GM19023 (cell line): ENCODE measurements at regions not wholly inside any gene's neighbourhood (a gene's known extent, or its start where the extent isn't known, plus 50 kb on each side); places are given as distances from the start of the nearest gene placed in this dataset.

Experiments used
- ATAC-seq: cut with Tn5 transposase; IDR thresholded peaks from one replicate; pipeline ENCODE4 v1.9.1; 2021; ENCODE audit warnings: mild to moderate bottlenecking, moderate library complexity; ENCODE audit not compliant: unreplicated experiment

DNA sequence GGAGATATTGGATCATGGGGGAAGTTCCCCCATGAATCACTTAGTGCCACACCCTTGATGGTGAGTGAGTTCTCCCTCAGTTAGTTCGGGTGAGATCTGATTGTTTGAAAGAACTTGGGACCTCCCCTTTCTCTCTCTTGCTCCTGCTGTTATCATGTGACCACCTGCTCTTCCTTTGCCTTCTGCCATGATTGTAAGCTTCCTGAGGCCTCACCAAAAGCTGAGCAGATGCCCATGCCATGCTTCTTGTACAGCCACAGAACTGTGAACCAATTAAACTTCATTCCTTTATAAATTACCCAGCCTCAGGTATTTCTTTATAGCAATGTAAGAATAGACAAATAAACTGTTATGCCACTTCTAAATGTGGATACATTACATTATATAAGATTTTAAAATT is 686.7 kb upstream of the MARCKS start:
- ATAC-seq, result no peak

DNA sequence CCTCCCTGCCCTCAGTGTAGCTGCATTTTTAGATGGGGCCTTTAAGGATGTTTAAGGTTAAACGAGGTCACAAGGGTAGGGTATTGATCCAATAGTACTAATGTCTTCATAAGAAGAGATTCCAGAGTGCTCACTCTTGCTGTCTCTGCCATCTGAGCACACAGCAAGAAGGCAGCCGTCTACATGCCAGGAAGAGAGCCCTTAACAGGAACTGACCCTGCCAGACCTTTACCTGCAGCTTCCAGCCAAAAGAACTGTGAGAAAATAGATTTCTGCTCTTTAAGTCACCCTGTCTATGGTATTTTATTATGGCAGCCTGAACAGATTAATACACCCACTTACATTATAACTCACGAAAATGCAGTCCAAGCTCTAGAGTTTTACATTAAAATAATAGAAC is 685.3 kb upstream of the MARCKS start:
- no peak for ATAC-seq

DNA sequence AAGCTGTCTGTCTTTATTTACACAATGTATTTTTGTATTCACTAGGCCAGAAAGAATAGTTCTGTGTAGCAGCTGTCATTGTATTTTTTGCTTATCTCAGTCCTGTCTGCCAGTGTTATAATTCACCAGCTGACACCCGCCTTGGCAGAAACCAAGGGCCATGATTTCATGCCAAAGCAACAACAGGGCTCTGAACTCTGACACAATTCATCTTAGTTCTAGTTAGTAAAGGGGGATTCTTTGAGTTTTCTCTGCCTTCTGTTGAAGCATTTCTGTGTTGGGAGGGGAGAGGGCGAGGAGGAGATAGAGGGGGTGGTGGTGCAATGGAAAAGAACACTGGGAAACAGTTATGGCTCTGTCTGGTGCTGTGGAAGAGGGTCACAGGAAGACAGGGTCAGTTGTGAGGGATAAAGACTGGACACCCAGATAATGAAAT is 684.6 kb upstream of the MARCKS start:
- no peak for ATAC-seq

DNA sequence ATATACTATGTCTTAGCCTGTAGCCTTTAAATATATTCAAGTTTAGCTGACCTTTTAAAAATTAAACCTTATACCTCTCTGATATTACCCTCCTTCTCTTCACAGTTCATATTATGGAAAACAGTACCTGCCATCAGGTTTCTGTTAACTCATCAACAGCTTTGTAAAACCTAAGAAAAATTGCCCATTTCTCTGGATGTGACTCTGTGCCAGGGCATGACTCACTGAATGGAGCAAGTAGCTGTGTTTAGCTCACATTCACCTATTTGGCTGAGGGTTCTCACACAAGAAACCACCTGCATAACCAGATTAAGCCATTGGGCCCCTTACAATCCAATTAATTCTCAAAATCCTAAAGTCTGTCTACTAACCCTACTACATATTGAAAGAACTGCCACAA is 678.8 kb upstream of the MARCKS start:
- ATAC-seq, result no peak

DNA sequence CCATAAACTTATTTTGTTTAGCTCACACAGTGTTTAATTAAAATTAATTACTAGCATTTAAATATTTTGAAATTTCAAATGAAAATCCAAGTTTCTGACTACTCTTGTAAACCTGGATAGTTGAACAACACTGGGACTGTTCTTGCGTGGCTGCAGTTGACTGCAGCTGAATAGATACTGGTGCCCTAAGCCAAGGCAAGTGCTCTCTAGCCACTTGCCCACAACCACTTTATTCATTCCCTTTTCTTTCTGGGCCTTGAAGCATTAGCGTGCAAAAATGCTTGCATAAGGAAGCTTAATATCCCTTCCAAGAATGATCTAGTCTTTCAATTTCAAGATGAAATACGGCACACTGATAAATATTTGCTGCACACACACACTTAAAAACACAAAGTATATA is 676.0 kb upstream of the MARCKS start:
- no peak for ATAC-seq

GRCh38 chr6:113182370-113183141 is 674.6 kb upstream of the MARCKS start:
- ATAC-seq, result no peak

GRCh38 chr6:113184291-113184690 is 672.9 kb upstream of the MARCKS start:
- no peak for ATAC-seq

DNA sequence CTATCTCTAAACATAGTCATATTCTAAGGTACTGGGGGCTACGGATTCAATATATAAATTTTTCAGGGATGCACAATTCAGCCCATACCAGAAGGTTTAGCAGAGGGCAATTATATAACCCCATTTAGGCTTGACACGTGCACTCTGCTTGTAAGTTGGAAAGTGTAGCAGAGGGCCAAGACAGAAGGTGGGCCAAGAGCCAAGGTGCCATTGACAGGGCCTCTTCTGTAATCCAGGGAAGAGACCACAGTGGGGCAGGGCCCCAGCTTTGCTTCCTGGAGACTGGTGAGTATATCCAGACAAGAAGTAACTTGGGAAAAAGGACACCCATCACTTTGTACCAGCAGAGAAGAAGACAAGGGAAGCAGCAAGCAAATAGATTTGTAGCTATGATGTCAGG is 672.4 kb upstream of the MARCKS start:
- no peak for ATAC-seq

DNA sequence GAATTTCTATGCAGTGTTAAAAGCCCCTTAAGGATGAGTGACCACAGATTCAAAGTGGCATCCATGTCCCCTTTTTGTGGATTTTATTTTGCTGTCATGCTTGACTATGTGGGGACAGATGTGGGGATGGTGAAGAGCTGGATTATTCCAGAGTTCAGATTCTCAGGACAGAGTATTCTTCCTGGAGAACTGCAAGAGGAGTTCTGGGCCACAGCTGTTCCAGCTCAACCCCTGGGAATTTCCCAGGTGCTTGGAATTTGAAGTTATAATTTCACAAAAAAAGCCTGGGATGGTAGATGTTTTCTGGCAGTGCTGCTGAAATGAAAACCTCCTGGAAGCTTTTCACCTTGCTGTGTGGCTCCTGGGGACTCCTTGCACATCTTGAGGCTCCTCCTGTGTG is 671.8 kb upstream of the MARCKS start:
- ATAC-seq, result no peak

- no peak for ATAC-seq
Measured at GRCh38 chr6:113187661-113188060, 669.5 kb upstream of the MARCKS start.

DNA sequence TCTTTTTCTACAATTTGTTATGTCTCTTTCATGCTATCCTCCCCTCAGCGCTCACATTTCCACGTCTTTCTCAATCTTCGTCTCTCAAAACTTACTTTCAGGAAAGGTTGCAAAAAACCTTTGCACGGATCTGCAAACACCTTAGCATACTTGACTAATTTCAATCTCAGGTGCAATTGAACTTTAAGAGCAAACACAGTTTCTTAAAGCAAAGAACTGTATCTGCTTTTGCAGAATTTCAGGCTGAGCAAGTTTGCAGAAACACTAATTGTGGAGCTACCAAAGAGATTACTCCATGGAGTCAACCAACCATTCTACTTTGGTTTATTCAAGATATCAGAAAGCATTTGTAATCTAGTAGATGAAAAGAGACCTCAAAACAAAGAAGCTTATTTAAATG is 668.2 kb upstream of the MARCKS start:
- no peak for ATAC-seq

DNA sequence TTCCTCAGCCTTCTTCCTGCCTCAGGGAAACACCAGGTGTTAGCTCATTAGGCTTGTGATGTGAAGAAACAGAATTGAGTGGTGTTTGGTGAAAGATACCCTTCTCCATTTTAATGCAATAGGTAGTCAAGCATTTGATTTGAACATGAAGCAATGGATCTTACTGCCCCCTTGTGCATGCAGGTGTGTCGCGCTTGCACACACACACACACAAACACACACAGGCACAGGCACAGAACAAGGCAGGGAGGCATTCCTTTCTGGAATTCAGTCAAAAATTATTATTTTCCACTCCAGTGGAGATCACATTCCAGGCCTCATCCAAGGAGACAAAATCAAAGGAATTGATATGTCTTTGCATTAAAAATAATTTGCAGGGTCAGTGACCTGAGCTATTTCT is 667.0 kb upstream of the MARCKS start:
- ATAC-seq, result no peak

DNA sequence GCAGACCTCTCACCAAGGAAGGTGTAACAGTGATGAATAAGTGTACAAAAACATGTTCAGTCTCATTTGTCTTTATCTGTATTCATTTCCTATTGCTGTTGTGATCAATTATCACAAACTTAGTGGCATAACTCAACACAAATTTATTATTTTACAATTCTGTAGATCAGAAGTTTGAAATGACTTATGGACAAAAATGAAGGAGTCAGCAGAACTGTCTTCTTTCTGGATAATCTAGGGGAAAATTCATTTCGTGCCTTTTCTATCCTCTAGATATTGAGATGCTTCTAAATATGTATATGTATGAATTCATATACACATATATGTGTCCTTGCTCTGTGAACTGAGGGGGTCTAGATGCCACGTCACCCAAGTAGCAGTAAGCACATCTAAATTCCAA is 663.1 kb upstream of the MARCKS start:
- ATAC-seq, result no peak

DNA sequence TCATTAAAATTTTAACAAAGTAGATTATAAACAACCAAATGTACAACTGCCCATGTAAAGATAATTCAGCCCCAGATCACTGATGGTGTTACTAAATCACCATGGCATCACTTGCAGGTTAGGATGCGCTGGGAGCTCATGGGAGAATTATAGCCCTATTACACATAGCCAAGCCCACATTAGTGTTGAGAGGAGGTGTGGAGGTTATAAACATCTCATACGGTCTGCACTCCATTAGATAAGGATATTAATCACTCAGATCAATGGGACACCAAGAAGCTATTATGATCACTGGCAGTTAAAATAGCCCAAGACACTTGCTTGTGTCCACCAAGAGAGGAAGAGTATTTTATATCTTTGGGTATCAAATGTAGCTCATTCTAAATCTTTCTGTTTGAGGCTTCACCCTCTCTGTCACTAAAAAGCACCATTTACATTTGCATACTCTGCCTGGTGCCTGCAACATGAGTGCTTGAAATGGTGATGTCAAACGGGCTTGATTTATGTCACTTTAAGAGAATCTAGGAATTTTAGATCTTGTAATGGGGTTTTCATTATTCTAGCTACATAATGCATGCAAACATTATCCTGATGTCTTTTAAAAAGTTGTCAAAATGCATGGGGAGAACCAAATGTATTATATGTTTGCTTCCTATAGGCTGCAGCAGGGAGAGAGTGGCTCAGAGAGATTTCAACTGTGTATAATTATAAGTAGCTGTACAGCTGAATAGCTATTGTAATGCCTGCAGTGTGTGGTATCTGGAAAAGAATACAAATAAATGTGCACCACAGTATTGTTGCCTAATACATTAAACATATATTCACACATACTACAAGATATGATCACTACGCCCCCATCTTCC is 654.1 kb upstream of the MARCKS start:
- no peak for ATAC-seq

GRCh38 chr6:113203715-113204110 is 653.4 kb upstream of the MARCKS start:
- ATAC-seq, result no peak

GRCh38 chr6:113205553-113205952 is 651.6 kb upstream of the MARCKS start:
- ATAC-seq, result no peak

DNA sequence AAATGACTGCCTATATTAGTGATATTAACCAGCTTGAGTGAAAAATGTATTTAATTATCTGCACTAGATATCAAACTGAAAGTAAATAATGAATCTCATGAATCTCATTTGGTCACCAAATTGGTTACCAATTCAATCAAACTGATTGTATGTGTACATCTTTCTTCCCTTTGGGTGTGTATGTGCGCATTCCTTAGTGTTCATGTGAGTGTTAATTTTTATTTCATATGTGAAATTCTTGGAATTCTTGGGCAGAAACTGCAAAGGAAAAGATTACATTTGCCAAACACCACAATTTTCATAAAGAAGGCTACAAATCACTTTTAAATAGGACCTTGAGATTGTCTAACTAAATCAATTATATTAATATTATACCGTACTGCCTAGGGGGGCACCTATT is 648.4 kb upstream of the MARCKS start:
- no peak for ATAC-seq

GRCh38 chr6:113209315-113209714 is 647.8 kb upstream of the MARCKS start:
- no peak for ATAC-seq

- no peak for ATAC-seq
Measured at GRCh38 chr6:113211170-113211569, 646.0 kb upstream of the MARCKS start.

- ATAC-seq, result no peak
Measured at GRCh38 chr6:113219783-113220182, 637.4 kb upstream of the MARCKS start.

GRCh38 chr6:113220832-113221231 is 636.3 kb upstream of the MARCKS start:
- ATAC-seq, result no peak

DNA sequence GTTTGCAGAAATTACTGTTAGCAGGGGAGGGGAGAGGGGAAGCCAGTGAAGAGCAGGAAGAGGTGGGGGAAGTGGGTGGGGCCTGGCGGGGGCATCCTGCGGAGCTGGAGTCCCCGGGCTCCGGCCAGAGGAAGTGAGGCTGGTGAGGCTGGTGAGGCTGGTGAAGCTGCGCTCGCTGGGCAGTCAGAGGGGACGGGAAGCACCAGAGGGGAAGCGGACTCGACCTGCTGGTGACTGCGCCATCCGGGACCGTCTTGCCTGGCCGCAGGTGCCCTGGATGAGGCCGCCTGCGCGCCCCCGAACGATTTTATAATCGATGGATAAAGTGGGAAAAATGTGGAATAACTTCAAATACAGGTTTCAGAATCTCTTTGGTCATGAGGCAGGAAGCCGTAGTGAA is 635.3 kb upstream of the MARCKS start:
- no peak for ATAC-seq
